B cell (primary cell): ENCODE measurements at regions not wholly inside any gene's neighbourhood (a gene's known extent, or its start where the extent isn't known, plus 50 kb on each side); places are given as distances from the start of the nearest gene placed in this dataset.

ENCODE experiments used
- CTCF ChIP-seq: fragments of 200-600 bp; IDR thresholded peaks from one replicate; pipeline ENCODE4 v1.8.0; 2022; ENCODE audit warnings: antibody characterized with exemption, mild to moderate bottlenecking
- EZH2 ChIP-seq: IDR thresholded peaks from 2 replicates; pipeline ENCODE4 v1.6.1; 2012; ENCODE audit warnings: borderline replicate concordance, low read depth, mild to moderate bottlenecking, moderate library complexity, low read length; ENCODE audit not compliant: insufficient read depth, poor library complexity, severe bottlenecking

- no peak for TF ChIP-seq CTCF
- TF ChIP-seq EZH2: no peak
Observed at GRCh38 chr5:19018822-19019221, 969.2 kb downstream of the CDH18 start.
